ENCODE measurements at regions not wholly inside any gene's neighbourhood (a gene's known extent, or its start where the extent isn't known, plus 50 kb on each side); places are given as distances from the start of the nearest gene placed in this dataset.

GRCh38 chr17:70872103-70872502 lies 702.8 kb downstream of the KCNJ2 start:
- Mint-ChIP-seq H3K36me3 (ENCODE audit: low read depth) (no peaks in the 10 kb centered on the region), H3K27ac (no peak overlapping the region), H3K4me1 (no peaks in the 10 kb centered on the region), H3K27me3 (no peaks in the 10 kb centered on the region), H3K9me3 (no peaks in the 10 kb centered on the region), H3K4me3 (no peak overlapping the region)
- no peak for ATAC-seq
- DNase-seq: no peak

- Mint-ChIP-seq H3K27ac (no peak overlapping the region), H3K9me3 (no peaks in the 10 kb centered on the region), H3K4me3 (no peak overlapping the region), H3K27me3 (no peaks in the 10 kb centered on the region), H3K4me1 (no peaks in the 10 kb centered on the region), H3K36me3 (ENCODE audit: low read depth) (no peaks in the 10 kb centered on the region)
- no peak for DNase-seq
- ATAC-seq: no peak
These were observed 706.5 kb downstream of the KCNJ2 start for GRCh38 chr17:70875729-70876310.

GRCh38 chr17:70878879-70879278 lies 709.5 kb downstream of the KCNJ2 start:
- ATAC-seq (no peak), DNase-seq (no peak)
- peaks cover 9% of the 10 kb centered on the region for H3K9me3 Mint-ChIP-seq
- H3K36me3 Mint-ChIP-seq (ENCODE audit: low read depth): no peaks in the 10 kb centered on the region
- no peak overlapping the region for H3K27ac Mint-ChIP-seq
- H3K4me3 Mint-ChIP-seq: no peak overlapping the region
- no peaks in the 10 kb centered on the region for H3K4me1 Mint-ChIP-seq
- no peaks in the 10 kb centered on the region for H3K27me3 Mint-ChIP-seq

- Mint-ChIP-seq H3K27me3 (no peaks in the 10 kb centered on the region), H3K4me3 (no peak overlapping the region), H3K9me3 (peaks cover 9% of the 10 kb centered on the region), H3K4me1 (no peaks in the 10 kb centered on the region), H3K27ac (no peak overlapping the region), H3K36me3 (ENCODE audit: low read depth) (no peaks in the 10 kb centered on the region)
- DNase-seq (no peak), ATAC-seq (no peak)
These were observed 710.1 kb downstream of the KCNJ2 start for GRCh38 chr17:70879401-70879800.

GRCh38 chr17:70881093-70881492 lies 711.8 kb downstream of the KCNJ2 start:
- Mint-ChIP-seq H3K9me3 (peaks cover 9% of the 10 kb centered on the region), H3K36me3 (ENCODE audit: low read depth) (no peaks in the 10 kb centered on the region), H3K4me1 (no peaks in the 10 kb centered on the region), H3K27me3 (no peaks in the 10 kb centered on the region), H3K27ac (no peak overlapping the region), H3K4me3 (no peak overlapping the region)
- DNase-seq (no peak), ATAC-seq (no peak)

- H3K9me3 Mint-ChIP-seq: peaks cover 9% of the 10 kb centered on the region
- H3K4me3 Mint-ChIP-seq: no peak overlapping the region
- H3K4me1 Mint-ChIP-seq: no peaks in the 10 kb centered on the region
- H3K27ac Mint-ChIP-seq: no peak overlapping the region
- ATAC-seq (no peak), DNase-seq (no peak)
- H3K27me3 Mint-ChIP-seq: no peaks in the 10 kb centered on the region
- no peaks in the 10 kb centered on the region for H3K36me3 Mint-ChIP-seq (ENCODE audit: low read depth)
These were observed 713.2 kb downstream of the KCNJ2 start for GRCh38 chr17:70882504-70882903.

- no peak for ATAC-seq
- Mint-ChIP-seq H3K27me3 (peaks cover 2% of the 10 kb centered on the region), H3K9me3 (peaks cover 9% of the 10 kb centered on the region), H3K27ac (no peak overlapping the region), H3K4me3 (no peak overlapping the region), H3K36me3 (ENCODE audit: low read depth) (no peaks in the 10 kb centered on the region), H3K4me1 (no peaks in the 10 kb centered on the region)
- DNase-seq: no peak
These were observed 717.3 kb downstream of the KCNJ2 start for GRCh38 chr17:70886648-70887047.

GRCh38 chr17:70888324-70888723 lies 719.0 kb downstream of the KCNJ2 start:
- Mint-ChIP-seq H3K4me3 (no peak overlapping the region), H3K27ac (no peak overlapping the region), H3K36me3 (ENCODE audit: low read depth) (no peaks in the 10 kb centered on the region), H3K27me3 (peaks cover 2% of the 10 kb centered on the region), H3K4me1 (no peaks in the 10 kb centered on the region), H3K9me3 (peaks cover 6% of the 10 kb centered on the region)
- DNase-seq (no peak), ATAC-seq (no peak)

GRCh38 chr17:70891306-70891705 lies 722.0 kb downstream of the KCNJ2 start:
- H3K9me3 Mint-ChIP-seq: peaks cover 3% of the 10 kb centered on the region
- no peak for ATAC-seq
- no peak overlapping the region for H3K4me3 Mint-ChIP-seq
- no peaks in the 10 kb centered on the region for H3K36me3 Mint-ChIP-seq (ENCODE audit: low read depth)
- H3K27me3 Mint-ChIP-seq: peaks cover 2% of the 10 kb centered on the region
- no peak for DNase-seq
- H3K27ac Mint-ChIP-seq: no peak overlapping the region
- H3K4me1 Mint-ChIP-seq: no peaks in the 10 kb centered on the region

GRCh38 chr17:70892527-70892926 lies 723.2 kb downstream of the KCNJ2 start:
- Mint-ChIP-seq H3K4me1 (no peaks in the 10 kb centered on the region), H3K27ac (no peak overlapping the region), H3K27me3 (peaks cover 2% of the 10 kb centered on the region), H3K4me3 (no peak overlapping the region), H3K36me3 (ENCODE audit: low read depth) (no peaks in the 10 kb centered on the region), H3K9me3 (peaks cover 5% of the 10 kb centered on the region)
- ATAC-seq (no peak), DNase-seq (no peak)

- no peaks in the 10 kb centered on the region for H3K27me3 Mint-ChIP-seq
These were observed 727.5 kb downstream of the KCNJ2 start for GRCh38 chr17:70896843-70897242.

GRCh38 chr17:70897446-70897845 lies 728.1 kb downstream of the KCNJ2 start:
- H3K9me3 Mint-ChIP-seq: peaks cover 23% of the 10 kb centered on the region
- DNase-seq (no peak), ATAC-seq (no peak)
- no peak overlapping the region for H3K27ac Mint-ChIP-seq
- H3K27me3 Mint-ChIP-seq: no peaks in the 10 kb centered on the region
- H3K4me3 Mint-ChIP-seq: no peak overlapping the region
- no peaks in the 10 kb centered on the region for H3K36me3 Mint-ChIP-seq (ENCODE audit: low read depth)
- no peaks in the 10 kb centered on the region for H3K4me1 Mint-ChIP-seq

More at GRCh38 chr17:70896843-70897242, 727.5 kb downstream of the KCNJ2 start:
- H3K4me3 Mint-ChIP-seq: no peak overlapping the region
- ATAC-seq: no peak
- H3K36me3 Mint-ChIP-seq (ENCODE audit: low read depth): no peaks in the 10 kb centered on the region
- no peaks in the 10 kb centered on the region for H3K4me1 Mint-ChIP-seq
- H3K27ac Mint-ChIP-seq: no peak overlapping the region
- peaks cover 19% of the 10 kb centered on the region for H3K9me3 Mint-ChIP-seq
- no peak for DNase-seq

- ATAC-seq: no peak
- H3K9me3 Mint-ChIP-seq: peaks cover 26% of the 10 kb centered on the region
- no peak overlapping the region for H3K27ac Mint-ChIP-seq
- H3K4me3 Mint-ChIP-seq: no peak overlapping the region
- no peaks in the 10 kb centered on the region for H3K27me3 Mint-ChIP-seq
- no peak for DNase-seq
- H3K4me1 Mint-ChIP-seq: no peaks in the 10 kb centered on the region
- no peaks in the 10 kb centered on the region for H3K36me3 Mint-ChIP-seq (ENCODE audit: low read depth)
These were observed 732.5 kb downstream of the KCNJ2 start for GRCh38 chr17:70901870-70902269.

GRCh38 chr17:70905796-70906195 lies 736.5 kb downstream of the KCNJ2 start:
- Mint-ChIP-seq H3K36me3 (ENCODE audit: low read depth) (no peaks in the 10 kb centered on the region), H3K27me3 (no peaks in the 10 kb centered on the region), H3K9me3 (peaks cover 19% of the 10 kb centered on the region), H3K4me3 (no peak overlapping the region), H3K27ac (no peak overlapping the region), H3K4me1 (no peaks in the 10 kb centered on the region)
- DNase-seq: no peak
- ATAC-seq: no peak

GRCh38 chr17:70906808-70907207 lies 737.5 kb downstream of the KCNJ2 start:
- DNase-seq: no peak
- Mint-ChIP-seq H3K9me3 (peaks cover 18% of the 10 kb centered on the region), H3K36me3 (ENCODE audit: low read depth) (no peaks in the 10 kb centered on the region), H3K27me3 (no peaks in the 10 kb centered on the region), H3K4me1 (no peaks in the 10 kb centered on the region), H3K27ac (no peak overlapping the region), H3K4me3 (no peak overlapping the region)
- ATAC-seq: no peak

Measured in activated naive CD8-positive, alpha-beta T cell treated with anti-CD3 and anti-CD28 coated beads, Interleukin-2, amount 50 U/mL, for 24 hours (primary cell).